Neural progenitor cell (in vitro differentiated cells): ENCODE measurements at regions not wholly inside any gene's neighbourhood (a gene's known extent, or its start where the extent isn't known, plus 50 kb on each side); places are given as distances from the start of the nearest gene placed in this dataset.

Experiments
- CTCF ChIP-seq: fragments of 200-600 bp; sonication (generic); IDR thresholded peaks from 2 replicates; pipeline ENCODE4 v1.5.1; 2017; ENCODE audit warnings: antibody characterized with exemption, mild to moderate bottlenecking
- EZH2 ChIP-seq: fragments of 200-600 bp; sonication (generic); IDR thresholded peaks from 2 replicates; pipeline ENCODE4 v1.6.1; 2017; ENCODE audit warnings: antibody characterized with exemption, mild to moderate bottlenecking, moderate library complexity
- EZH2phosphoT487 ChIP-seq: fragments of 200-600 bp; sonication (generic); IDR thresholded peaks from 2 replicates; pipeline ENCODE4 v1.6.1; 2017; ENCODE audit warnings: antibody characterized with exemption

DNA sequence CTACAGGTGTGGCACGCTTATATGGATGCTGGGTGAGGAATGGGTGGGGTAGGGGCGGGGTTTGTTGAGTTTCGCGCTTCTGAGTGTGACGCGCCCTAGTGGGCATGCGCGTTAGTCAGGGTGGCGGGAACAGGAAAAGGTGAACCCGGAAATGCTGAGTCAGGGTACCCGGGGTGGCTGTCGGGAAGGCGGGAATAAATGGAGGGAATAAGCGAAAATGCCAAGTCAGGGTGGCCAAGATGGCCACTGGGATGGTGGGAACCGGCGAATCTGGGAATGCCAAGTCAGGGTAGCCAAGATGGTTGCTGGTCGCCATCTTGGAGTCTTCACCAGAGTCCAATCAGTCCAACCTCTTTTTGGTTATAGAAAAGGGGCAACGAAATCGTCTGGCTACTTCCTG, 585.0 kb downstream of the SUCLG1 start:
- TF ChIP-seq CTCF: no peak
- no peak for TF ChIP-seq EZH2
- TF ChIP-seq EZH2phosphoT487: no peak
